ENCODE measurements at regions not wholly inside any gene's neighbourhood (a gene's known extent, or its start where the extent isn't known, plus 50 kb on each side); places are given as distances from the start of the nearest gene placed in this dataset.
A peak's percentile ranks its signal among the peaks of the same experiment; 100 is the strongest.

- H3K4me1 ChIP-seq (ENCODE audit: control insufficient read depth in 1 of 2, insufficient read depth in 2 of 2, low read length in 2 of 2) = peaks cover 0 to 2% of the 10 kb centered on the region in 2 experiments
- H3K79me1 ChIP-seq (ENCODE audit: low read length) = no peaks in the 10 kb centered on the region
- H3K4me3 ChIP-seq (ENCODE audit: low read depth, low read length) = no peak overlapping the region
- no peak overlapping the region for H2AFZ ChIP-seq (ENCODE audit: insufficient read depth, low read length, poor library complexity)
- no peak overlapping the region for H3K27ac ChIP-seq (ENCODE audit: low read depth, low read length)
- H3K9me3 ChIP-seq (ENCODE audit: insufficient read depth, low read depth, low read length) = peaks cover 8% of the 10 kb centered on the region
- no peaks in the 10 kb centered on the region for H3K36me3 ChIP-seq (ENCODE audit: control insufficient read depth in 1 of 2, insufficient read depth in 2 of 2, low read length in 2 of 2)
- H3K18ac ChIP-seq (ENCODE audit: low read length) = no peak overlapping the region
- H3K23ac ChIP-seq (ENCODE audit: low read length) = no peak overlapping the region
- no peak overlapping the region for H4K91ac ChIP-seq (ENCODE audit: low read depth, low read length)
- no peak overlapping the region for H2BK12ac ChIP-seq (ENCODE audit: low read length)
- no peak overlapping the region for H3K4me2 ChIP-seq (ENCODE audit: low read length)
- H4K12ac ChIP-seq (ENCODE audit: low read depth, low read length) = no peak overlapping the region
- no peak overlapping the region for H4K8ac ChIP-seq (ENCODE audit: low read depth, low read length)
- no peak overlapping the region for H2AK5ac ChIP-seq (ENCODE audit: low read length)
- H3K14ac ChIP-seq (ENCODE audit: low read length) = no peak overlapping the region
- H3K27me3 ChIP-seq (ENCODE audit: insufficient read depth, low read length) = no peaks in the 10 kb centered on the region
- no peak overlapping the region for H3K9ac ChIP-seq (ENCODE audit: low read length)
- H2BK120ac ChIP-seq (ENCODE audit: insufficient read depth, low read length, poor library complexity) = no peak overlapping the region
- DNase-seq = no peak
- WGBS (ENCODE audit: extremely low coverage, insufficient coverage, insufficient read length) = no CpG with 5 or more reads among the region's 2 CpGs
- no peaks in the 10 kb centered on the region for H3K79me2 ChIP-seq (ENCODE audit: control insufficient read depth, insufficient read depth, low read length, poor library complexity)
- no peak overlapping the region for H2BK5ac ChIP-seq (ENCODE audit: low read depth, low read length, poor library complexity)
- no peak overlapping the region for H3K4ac ChIP-seq (ENCODE audit: low read depth, low read length)
Measured at GRCh38 chr6:110554441-110554840, 78.0 kb upstream of the SLC22A16 start.

DNA sequence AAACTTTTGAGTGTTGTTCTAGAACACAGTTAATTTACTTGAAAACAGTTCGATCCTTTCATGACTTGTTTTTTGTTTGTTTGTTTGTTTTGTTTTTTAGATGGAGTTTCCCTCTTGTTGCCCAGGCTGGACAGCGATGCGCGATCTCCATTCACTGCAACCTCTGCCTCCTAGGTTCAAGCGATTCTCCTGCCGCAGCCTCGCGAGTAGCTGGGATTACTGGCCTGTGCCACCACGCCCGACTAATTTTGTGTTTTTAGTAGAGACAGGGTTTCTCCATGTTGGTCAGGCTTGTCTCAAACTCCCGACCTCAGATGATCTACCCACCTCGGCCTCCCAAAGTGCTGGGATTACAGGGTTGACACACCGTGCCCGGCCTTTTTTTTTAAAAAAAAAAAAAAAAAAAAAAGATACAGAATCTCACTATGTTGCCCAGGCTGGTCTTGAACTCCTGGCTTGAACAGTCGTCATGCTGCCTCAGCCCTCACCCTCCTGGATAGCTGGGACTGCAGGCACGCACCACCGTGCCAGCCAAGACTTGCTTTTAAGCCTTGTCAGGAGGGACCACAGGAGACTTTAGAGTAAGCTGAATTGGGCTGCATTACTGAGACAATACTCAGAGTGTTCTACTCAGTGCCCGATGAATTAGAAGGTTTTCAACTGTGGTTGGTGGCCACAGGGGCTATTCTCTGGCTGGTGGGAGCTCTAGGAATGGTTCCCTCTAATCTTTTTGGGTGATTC lies 76.7 kb upstream of the SLC22A16 start:
- Histone ChIP-seq H4K91ac (ENCODE audit: low read depth, low read length) (no peak overlapping the region), H2BK120ac (ENCODE audit: insufficient read depth, low read length, poor library complexity) (no peak overlapping the region), H2BK5ac (ENCODE audit: low read depth, low read length, poor library complexity) (no peak overlapping the region), H3K79me2 (ENCODE audit: control insufficient read depth, insufficient read depth, low read length, poor library complexity) (no peaks in the 10 kb centered on the region), H3K4me3 (ENCODE audit: low read depth, low read length) (no peak overlapping the region), H3K79me1 (ENCODE audit: low read length) (no peaks in the 10 kb centered on the region), H2AK5ac (ENCODE audit: low read length) (no peak overlapping the region), H3K4ac (ENCODE audit: low read depth, low read length) (no peak overlapping the region), H2BK12ac (ENCODE audit: low read length) (no peak overlapping the region), H4K12ac (ENCODE audit: low read depth, low read length) (no peak overlapping the region), H3K18ac (ENCODE audit: low read length) (no peak overlapping the region), H3K27ac (ENCODE audit: low read depth, low read length) (no peak overlapping the region), H4K8ac (ENCODE audit: low read depth, low read length) (no peak overlapping the region), H3K9ac (ENCODE audit: low read length) (no peak overlapping the region), H3K9me3 (ENCODE audit: insufficient read depth, low read depth, low read length) (peaks cover 10% of the 10 kb centered on the region), H3K4me1 (ENCODE audit: control insufficient read depth in 1 of 2, insufficient read depth in 2 of 2, low read length in 2 of 2) (peaks cover 2 to 4% of the 10 kb centered on the region in 2 experiments), H3K4me2 (ENCODE audit: low read length) (no peak overlapping the region), H3K36me3 (ENCODE audit: control insufficient read depth in 1 of 2, insufficient read depth in 2 of 2, low read length in 2 of 2) (no peaks in the 10 kb centered on the region), H3K23ac (ENCODE audit: low read length) (no peak overlapping the region), H3K14ac (ENCODE audit: low read length) (no peak overlapping the region), H2AFZ (ENCODE audit: insufficient read depth, low read length, poor library complexity) (no peak overlapping the region), H3K27me3 (ENCODE audit: insufficient read depth, low read length) (no peaks in the 10 kb centered on the region)
- no peak for DNase-seq
- no CpG with 5 or more reads among the region's 18 CpGs for WGBS (ENCODE audit: extremely low coverage, insufficient coverage, insufficient read length)

DNA sequence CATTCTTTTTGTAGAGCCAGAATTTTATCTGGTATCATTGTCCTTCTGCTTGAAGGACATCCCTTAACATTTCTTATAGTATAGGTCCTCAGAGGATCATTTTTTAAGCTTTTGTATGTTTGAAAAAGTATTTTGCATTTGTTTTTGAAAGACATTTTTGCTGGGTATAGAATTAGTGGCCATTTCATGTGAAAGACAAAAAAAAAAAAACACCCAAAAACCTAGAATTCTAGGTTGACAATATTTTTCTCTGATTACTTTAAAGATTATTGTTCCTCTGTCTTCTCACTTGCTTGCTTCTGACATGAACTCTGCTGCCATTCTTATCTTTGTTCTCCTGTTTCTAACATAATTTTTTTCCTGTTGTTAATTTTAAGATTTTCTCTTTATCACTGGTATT lies 75.7 kb upstream of the SLC22A16 start:
- H2BK5ac ChIP-seq (ENCODE audit: low read depth, low read length, poor library complexity) = no peak overlapping the region
- H3K4me2 ChIP-seq (ENCODE audit: low read length) = no peak overlapping the region
- no peak overlapping the region for H2AFZ ChIP-seq (ENCODE audit: insufficient read depth, low read length, poor library complexity)
- no peak overlapping the region for H2BK12ac ChIP-seq (ENCODE audit: low read length)
- peaks cover 3% of the 10 kb centered on the region for H3K79me1 ChIP-seq (ENCODE audit: low read length)
- no peak overlapping the region for H4K91ac ChIP-seq (ENCODE audit: low read depth, low read length)
- no peak overlapping the region for H3K14ac ChIP-seq (ENCODE audit: low read length)
- no peak overlapping the region for H3K27ac ChIP-seq (ENCODE audit: low read depth, low read length)
- H3K4me1 ChIP-seq (ENCODE audit: control insufficient read depth in 1 of 2, insufficient read depth in 2 of 2, low read length in 2 of 2) = peaks cover 4 to 7% of the 10 kb centered on the region in 2 experiments
- H3K18ac ChIP-seq (ENCODE audit: low read length) = no peak overlapping the region
- H3K36me3 ChIP-seq (ENCODE audit: control insufficient read depth in 1 of 2, insufficient read depth in 2 of 2, low read length in 2 of 2) = no peaks in the 10 kb centered on the region
- H3K9ac ChIP-seq (ENCODE audit: low read length) = no peak overlapping the region
- no peak overlapping the region for H3K4me3 ChIP-seq (ENCODE audit: low read depth, low read length)
- H3K4ac ChIP-seq (ENCODE audit: low read depth, low read length) = no peak overlapping the region
- no peaks in the 10 kb centered on the region for H3K27me3 ChIP-seq (ENCODE audit: insufficient read depth, low read length)
- H4K12ac ChIP-seq (ENCODE audit: low read depth, low read length) = no peak overlapping the region
- peaks cover 10% of the 10 kb centered on the region for H3K9me3 ChIP-seq (ENCODE audit: insufficient read depth, low read depth, low read length)
- no peak overlapping the region for H3K23ac ChIP-seq (ENCODE audit: low read length)
- H4K8ac ChIP-seq (ENCODE audit: low read depth, low read length) = no peak overlapping the region
- no peak overlapping the region for H2BK120ac ChIP-seq (ENCODE audit: insufficient read depth, low read length, poor library complexity)
- H3K79me2 ChIP-seq (ENCODE audit: control insufficient read depth, insufficient read depth, low read length, poor library complexity) = no peaks in the 10 kb centered on the region
- no peak overlapping the region for H2AK5ac ChIP-seq (ENCODE audit: low read length)
- no peak for DNase-seq

- no peak overlapping the region for H2BK120ac ChIP-seq (ENCODE audit: insufficient read depth, low read length, poor library complexity)
- H4K12ac ChIP-seq (ENCODE audit: low read depth, low read length) = no peak overlapping the region
- no peak overlapping the region for H3K18ac ChIP-seq (ENCODE audit: low read length)
- no peaks in the 10 kb centered on the region for H3K27me3 ChIP-seq (ENCODE audit: insufficient read depth, low read length)
- no peak overlapping the region for H2BK12ac ChIP-seq (ENCODE audit: low read length)
- H2AK5ac ChIP-seq (ENCODE audit: low read length) = no peak overlapping the region
- no peak overlapping the region for H3K9ac ChIP-seq (ENCODE audit: low read length)
- H3K4me3 ChIP-seq (ENCODE audit: low read depth, low read length) = peak overlapping the region; percentile 30
- no peak overlapping the region for H3K23ac ChIP-seq (ENCODE audit: low read length)
- peak overlapping the region; percentile 4 for H4K91ac ChIP-seq (ENCODE audit: low read depth, low read length)
- H3K9me3 ChIP-seq (ENCODE audit: insufficient read depth, low read depth, low read length) = peaks cover 10% of the 10 kb centered on the region
- H3K4me1 ChIP-seq (ENCODE audit: control insufficient read depth in 1 of 2, insufficient read depth in 2 of 2, low read length in 2 of 2) = peaks cover 6 to 7% of the 10 kb centered on the region in 2 experiments
- H2AFZ ChIP-seq (ENCODE audit: insufficient read depth, low read length, poor library complexity) = no peak overlapping the region
- H3K36me3 ChIP-seq (ENCODE audit: control insufficient read depth in 1 of 2, insufficient read depth in 2 of 2, low read length in 2 of 2) = no peaks in the 10 kb centered on the region
- no peaks in the 10 kb centered on the region for H3K79me2 ChIP-seq (ENCODE audit: control insufficient read depth, insufficient read depth, low read length, poor library complexity)
- no peak overlapping the region for H3K27ac ChIP-seq (ENCODE audit: low read depth, low read length)
- no peak overlapping the region for H3K4ac ChIP-seq (ENCODE audit: low read depth, low read length)
- DNase-seq = no peak
- peaks cover 4% of the 10 kb centered on the region for H3K79me1 ChIP-seq (ENCODE audit: low read length)
- H4K8ac ChIP-seq (ENCODE audit: low read depth, low read length) = no peak overlapping the region
- no peak overlapping the region for H3K14ac ChIP-seq (ENCODE audit: low read length)
- H3K4me2 ChIP-seq (ENCODE audit: low read length) = no peak overlapping the region
- H2BK5ac ChIP-seq (ENCODE audit: low read depth, low read length, poor library complexity) = no peak overlapping the region
- no CpG with 5 or more reads among the region's 11 CpGs for WGBS (ENCODE audit: extremely low coverage, insufficient coverage, insufficient read length)
Measured at GRCh38 chr6:110551088-110551487, 74.7 kb upstream of the SLC22A16 start.
